Kidney (tissue), 13 donors: ENCODE measurements at regions not wholly inside any gene's neighbourhood (a gene's known extent, or its start where the extent isn't known, plus 50 kb on each side); places are given as distances from the start of the nearest gene placed in this dataset.

Experiments
- DNase-seq, 5 donors: peaks; one replicate each; pipeline ENCODE4 v3.0.0-alpha.2; 2013 to 2020
- FAIRE-seq: peaks from 2 replicates; lab custom pipeline; 2012; peaks lifted over from hg19 to GRCh38; lab: Jason Lieb, UNC
- H3K27ac ChIP-seq, 2 donors: one replicate each; pipeline ENCODE4 v1.7.0; 2013; ENCODE audit warnings: low read depth in 2 of 2, low read length in 2 of 2, inconsistent platforms in 1 of 2
- H3K27me3 ChIP-seq: one replicate; pipeline ENCODE4 v1.7.1; 2013; ENCODE audit warnings: low read length, inconsistent platforms; ENCODE audit not compliant: control insufficient read depth, insufficient read depth
- H3K36me3 ChIP-seq, 3 donors: one replicate each; pipeline versions ENCODE4 v1.7.0 to v1.7.1; 2013; ENCODE audit warnings: low read length in 3 of 3, control low read depth in 1 of 3, inconsistent platforms in 1 of 3; ENCODE audit not compliant: insufficient read depth in 3 of 3, control insufficient read depth in 2 of 3
- H3K4me1 ChIP-seq, 3 donors: one replicate each; pipeline versions ENCODE4 v1.7.0 to v1.7.1; 2013; ENCODE audit warnings: low read length in 3 of 3, inconsistent platforms in 1 of 3, low read depth in 1 of 3; ENCODE audit not compliant: control insufficient read depth in 2 of 3, insufficient read depth in 2 of 3
- H3K4me3 ChIP-seq, 3 donors: one replicate each; pipeline versions ENCODE4 v1.7.0 to v1.8.1; 2013; ENCODE audit warnings: low read length in 3 of 3, control low read depth in 1 of 3, inconsistent platforms in 1 of 3
- H3K9ac ChIP-seq, 3 donors: one replicate each; pipeline versions ENCODE4 v1.7.0 to v1.7.1; 2013; ENCODE audit warnings: low read length in 3 of 3, control low read depth in 1 of 3, inconsistent platforms in 1 of 3
- H3K9me3 ChIP-seq, 3 donors: one replicate each; pipeline versions ENCODE4 v1.7.0 to v1.7.1; 2013; ENCODE audit warnings: low read length in 3 of 3, control low read depth in 1 of 3, inconsistent platforms in 1 of 3; ENCODE audit not compliant: control insufficient read depth in 2 of 3, insufficient read depth in 1 of 3
- intact Hi-C: fragments of 100-400 bp; cut with DNase I; formaldehyde crosslinking; loops from one replicate; pipeline ENCODE4 v1.11.1; 2022
- TF ChIP-seq, protein P1 (sequence below): IDR thresholded peaks from 3 replicates; pipeline ENCODE4 v1.5.1; 2012; ENCODE audit warnings: mild to moderate bottlenecking, moderate library complexity, borderline replicate concordance; ENCODE audit not compliant: insufficient read depth; ENCODE audit errors: extremely low read depth
- donor health status: control.
- donor health status: control.
- donor health status: control.
- donor health status: control.
- donor health status: control.
- donor health status: DM: yes; HTN: yes; CAD: no.
- donor health status: Normal renal cell carcinoma (clear cell type).

DNA sequence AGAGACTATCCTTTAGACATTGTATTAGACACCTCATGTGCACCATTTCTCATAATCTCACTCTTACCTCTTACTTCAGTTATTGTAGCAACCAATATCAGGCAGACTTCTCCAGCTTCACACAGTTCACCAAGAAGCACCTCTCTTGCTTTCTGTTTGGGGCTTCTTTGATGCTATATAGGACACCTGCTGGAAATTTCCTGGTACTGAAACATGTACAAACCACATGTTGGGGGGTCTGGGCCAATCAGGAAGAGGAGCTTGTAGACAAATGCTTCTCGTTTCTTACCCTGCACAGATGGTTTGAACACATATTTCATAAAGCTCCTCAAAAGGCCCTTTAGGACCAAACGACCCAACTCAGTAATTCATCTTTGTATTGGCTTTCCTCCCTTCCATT lies 212.1 kb downstream of the IZUMO3 start:
- Histone ChIP-seq H3K4me3 (no peak overlapping the region), H3K4me1 (no peaks in the 10 kb centered on the region), H3K27me3 (no peaks in the 10 kb centered on the region), H3K27ac (no peak overlapping the region), H3K9me3 (no peaks in the 10 kb centered on the region), H3K36me3 (no peaks in the 10 kb centered on the region), H3K9ac (no peak overlapping the region)
- FAIRE-seq (no peak), DNase-seq (no peak)
- intact Hi-C loops: no loop called here
- TF ChIP-seq, protein P1, sequence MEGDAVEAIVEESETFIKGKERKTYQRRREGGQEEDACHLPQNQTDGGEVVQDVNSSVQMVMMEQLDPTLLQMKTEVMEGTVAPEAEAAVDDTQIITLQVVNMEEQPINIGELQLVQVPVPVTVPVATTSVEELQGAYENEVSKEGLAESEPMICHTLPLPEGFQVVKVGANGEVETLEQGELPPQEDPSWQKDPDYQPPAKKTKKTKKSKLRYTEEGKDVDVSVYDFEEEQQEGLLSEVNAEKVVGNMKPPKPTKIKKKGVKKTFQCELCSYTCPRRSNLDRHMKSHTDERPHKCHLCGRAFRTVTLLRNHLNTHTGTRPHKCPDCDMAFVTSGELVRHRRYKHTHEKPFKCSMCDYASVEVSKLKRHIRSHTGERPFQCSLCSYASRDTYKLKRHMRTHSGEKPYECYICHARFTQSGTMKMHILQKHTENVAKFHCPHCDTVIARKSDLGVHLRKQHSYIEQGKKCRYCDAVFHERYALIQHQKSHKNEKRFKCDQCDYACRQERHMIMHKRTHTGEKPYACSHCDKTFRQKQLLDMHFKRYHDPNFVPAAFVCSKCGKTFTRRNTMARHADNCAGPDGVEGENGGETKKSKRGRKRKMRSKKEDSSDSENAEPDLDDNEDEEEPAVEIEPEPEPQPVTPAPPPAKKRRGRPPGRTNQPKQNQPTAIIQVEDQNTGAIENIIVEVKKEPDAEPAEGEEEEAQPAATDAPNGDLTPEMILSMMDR: no peak

DNA sequence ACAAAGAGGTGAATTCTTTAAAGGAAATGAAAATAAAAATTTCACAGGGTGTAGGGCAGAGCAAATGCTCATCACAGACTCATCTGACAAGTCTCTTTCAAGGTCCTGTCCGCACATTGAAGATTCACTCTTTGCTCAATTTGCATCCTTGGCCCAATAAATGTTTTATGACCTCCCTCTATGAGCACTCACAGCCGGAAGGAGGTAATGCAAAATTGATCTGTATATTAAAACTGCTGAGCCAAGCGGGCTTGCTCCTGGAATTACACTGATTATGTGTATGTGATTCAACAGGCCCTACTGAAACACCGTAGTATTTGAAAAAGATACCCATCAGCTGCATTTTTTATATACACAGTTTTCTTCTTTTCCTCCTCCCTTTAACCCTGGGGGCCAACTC lies 246.8 kb downstream of the IZUMO3 start:
- Histone ChIP-seq H3K4me3 (no peak overlapping the region), H3K27me3 (no peaks in the 10 kb centered on the region), H3K9ac (no peak overlapping the region), H3K4me1 (no peaks in the 10 kb centered on the region), H3K36me3 (no peaks in the 10 kb centered on the region), H3K27ac (no peak overlapping the region), H3K9me3 (no peaks in the 10 kb centered on the region)
- intact Hi-C loops: no loop called here
- DNase-seq (no peak), FAIRE-seq (no peak)
- TF ChIP-seq, protein P1: no peak

- Histone ChIP-seq H3K27ac (no peak overlapping the region), H3K27me3 (no peaks in the 10 kb centered on the region), H3K9ac (no peak overlapping the region), H3K9me3 (no peaks in the 10 kb centered on the region), H3K4me3 (no peak overlapping the region), H3K4me1 (no peaks in the 10 kb centered on the region), H3K36me3 (no peaks in the 10 kb centered on the region)
- TF ChIP-seq, protein P1: no peak
- no peak for DNase-seq
- FAIRE-seq: no peak
- intact Hi-C loops: no loop called here
Observed at GRCh38 chr9:24297931-24298330, 247.8 kb downstream of the IZUMO3 start.

DNA sequence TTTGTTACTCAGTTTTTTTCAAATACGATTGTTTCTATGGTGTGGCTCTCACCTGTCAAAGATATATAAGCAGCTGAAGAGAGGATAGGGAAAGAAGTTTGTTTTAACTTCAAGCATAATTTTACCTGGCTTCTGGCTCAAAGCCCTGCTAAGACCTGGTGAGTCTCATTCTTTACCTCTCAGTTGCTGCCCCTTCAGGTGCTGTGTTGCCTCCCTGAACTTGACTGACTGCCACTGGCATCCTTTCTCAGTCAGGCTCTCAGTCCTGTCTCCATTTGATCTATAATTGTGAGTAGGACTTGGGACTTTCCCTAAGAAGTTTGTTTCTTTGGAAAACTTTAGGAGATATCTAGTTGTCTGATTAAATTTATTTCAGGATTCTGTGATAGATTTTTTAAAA lies 249.6 kb downstream of the IZUMO3 start:
- Histone ChIP-seq H3K9ac (no peak overlapping the region), H3K9me3 (no peaks in the 10 kb centered on the region), H3K36me3 (no peaks in the 10 kb centered on the region), H3K4me3 (no peak overlapping the region), H3K27ac (no peak overlapping the region), H3K4me1 (no peaks in the 10 kb centered on the region), H3K27me3 (no peaks in the 10 kb centered on the region)
- no peak for DNase-seq
- TF ChIP-seq, protein P1: no peak
- FAIRE-seq: no peak
- intact Hi-C loops: no loop called here
